ENCODE measurements at regions not wholly inside any gene's neighbourhood (a gene's known extent, or its start where the extent isn't known, plus 50 kb on each side); places are given as distances from the start of the nearest gene placed in this dataset.

DNA sequence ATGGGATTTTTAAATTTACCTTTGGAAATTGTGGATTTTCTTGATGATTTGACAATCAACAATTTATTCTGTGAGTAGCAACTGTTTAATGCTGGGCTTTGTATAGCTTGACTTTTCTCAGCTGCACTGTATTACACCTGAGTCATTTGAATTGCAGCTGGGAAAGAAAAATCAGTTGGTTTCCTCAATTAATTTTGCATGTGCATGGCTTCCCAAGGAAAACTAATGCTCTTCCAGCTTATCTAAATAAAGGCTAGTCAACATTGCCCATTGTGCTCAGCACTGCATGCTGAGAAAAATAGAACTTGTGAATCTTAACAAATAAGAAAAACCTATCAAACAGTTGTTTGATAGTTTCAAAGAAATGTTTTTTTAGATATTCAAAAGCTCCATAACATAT, 268.3 kb upstream of the CDH20 start:
- TF ChIP-seq POLR2A (IDR thresholded peaks at IDR 0.05), result no peak
- TF ChIP-seq, protein P1, sequence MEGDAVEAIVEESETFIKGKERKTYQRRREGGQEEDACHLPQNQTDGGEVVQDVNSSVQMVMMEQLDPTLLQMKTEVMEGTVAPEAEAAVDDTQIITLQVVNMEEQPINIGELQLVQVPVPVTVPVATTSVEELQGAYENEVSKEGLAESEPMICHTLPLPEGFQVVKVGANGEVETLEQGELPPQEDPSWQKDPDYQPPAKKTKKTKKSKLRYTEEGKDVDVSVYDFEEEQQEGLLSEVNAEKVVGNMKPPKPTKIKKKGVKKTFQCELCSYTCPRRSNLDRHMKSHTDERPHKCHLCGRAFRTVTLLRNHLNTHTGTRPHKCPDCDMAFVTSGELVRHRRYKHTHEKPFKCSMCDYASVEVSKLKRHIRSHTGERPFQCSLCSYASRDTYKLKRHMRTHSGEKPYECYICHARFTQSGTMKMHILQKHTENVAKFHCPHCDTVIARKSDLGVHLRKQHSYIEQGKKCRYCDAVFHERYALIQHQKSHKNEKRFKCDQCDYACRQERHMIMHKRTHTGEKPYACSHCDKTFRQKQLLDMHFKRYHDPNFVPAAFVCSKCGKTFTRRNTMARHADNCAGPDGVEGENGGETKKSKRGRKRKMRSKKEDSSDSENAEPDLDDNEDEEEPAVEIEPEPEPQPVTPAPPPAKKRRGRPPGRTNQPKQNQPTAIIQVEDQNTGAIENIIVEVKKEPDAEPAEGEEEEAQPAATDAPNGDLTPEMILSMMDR (IDR thresholded peaks at IDR 0.05), result no peak

Measured in body of pancreas (tissue), 4 donors.